KMS-11 (cell line): ENCODE measurements at regions not wholly inside any gene's neighbourhood (a gene's known extent, or its start where the extent isn't known, plus 50 kb on each side); places are given as distances from the start of the nearest gene placed in this dataset.

ENCODE experiments used
- H2AFZ ChIP-seq: fragments of 200-600 bp; sonication (generic); 2 replicates; pipeline ENCODE4 v1.6.1; 2016; ENCODE audit warnings: antibody characterized with exemption, mixed run types, low read depth
- H3K27ac ChIP-seq: fragments of 200-600 bp; sonication (generic); 2 replicates; pipeline ENCODE4 v1.6.1; 2016; ENCODE audit warnings: mild to moderate bottlenecking, mixed run types
- H3K27me3 ChIP-seq: fragments of 200-600 bp; sonication (generic); 2 replicates; pipeline ENCODE4 v1.6.1; 2017; ENCODE audit warnings: mild to moderate bottlenecking, low read depth, mixed run types, moderate library complexity; ENCODE audit not compliant: insufficient read depth
- H3K36me3 ChIP-seq: fragments of 200-600 bp; sonication (generic); 2 replicates; pipeline ENCODE4 v1.6.1; 2017; ENCODE audit warnings: mild to moderate bottlenecking, mixed run types; ENCODE audit not compliant: insufficient read depth
- H3K4me1 ChIP-seq: fragments of 200-600 bp; sonication (generic); 2 replicates; pipeline ENCODE4 v1.6.1; 2016; ENCODE audit warnings: mild to moderate bottlenecking, low read depth, mixed run types; ENCODE audit not compliant: poor library complexity, severe bottlenecking
- H3K4me2 ChIP-seq: fragments of 200-600 bp; sonication (generic); 2 replicates; pipeline ENCODE4 v1.7.0; 2016; ENCODE audit warnings: mild to moderate bottlenecking, mixed run types
- H3K4me3 ChIP-seq: fragments of 200-600 bp; sonication (generic); IDR thresholded peaks from 2 replicates; pipeline ENCODE4 v1.6.1; 2017; ENCODE audit warnings: low read depth, low read length, mixed read lengths; ENCODE audit not compliant: insufficient read depth
- H3K79me2 ChIP-seq: fragments of 200-600 bp; sonication (generic); 2 replicates; pipeline ENCODE4 v1.6.1; 2016; ENCODE audit warnings: low read depth, mixed run types; ENCODE audit not compliant: insufficient read depth
- H3K9ac ChIP-seq: fragments of 200-600 bp; sonication (generic); 2 replicates; pipeline ENCODE4 v1.6.1; 2016; ENCODE audit warnings: mild to moderate bottlenecking, mixed run types
- H4K20me1 ChIP-seq: fragments of 200-600 bp; sonication (generic); 2 replicates; pipeline ENCODE4 v1.6.1; 2016; ENCODE audit warnings: mild to moderate bottlenecking, mixed run types; ENCODE audit not compliant: insufficient read depth
- CTCF ChIP-seq: fragments of 200-600 bp; sonication (generic); conservative IDR thresholded peaks from 2 replicates; pipeline ENCODE4 v1.6.1; 2017; ENCODE audit warnings: low read depth, mild to moderate bottlenecking, antibody characterized with exemption, low read length, moderate library complexity, mixed read lengths

GRCh38 chr3:5458526-5458925 lies 271.0 kb downstream of the EDEM1 start:
- Histone ChIP-seq H3K4me2 (no peak overlapping the region), H2AFZ (no peak overlapping the region), H3K4me1 (no peaks in the 10 kb centered on the region)

GRCh38 chr3:5462086-5462485 lies 274.6 kb downstream of the EDEM1 start:
- Histone ChIP-seq H3K4me1 (no peaks in the 10 kb centered on the region), H3K4me3 (no peak overlapping the region), H4K20me1 (no peaks in the 10 kb centered on the region), H3K27ac (no peak overlapping the region), H3K27me3 (no peaks in the 10 kb centered on the region), H2AFZ (no peak overlapping the region), H3K36me3 (no peaks in the 10 kb centered on the region), H3K79me2 (no peaks in the 10 kb centered on the region), H3K9ac (no peak overlapping the region), H3K4me2 (no peak overlapping the region)
- TF ChIP-seq CTCF = no peak

More at GRCh38 chr3:5458526-5458925, 271.0 kb downstream of the EDEM1 start:
- no peak overlapping the region for H3K27ac ChIP-seq
- H3K27me3 ChIP-seq = no peaks in the 10 kb centered on the region
- TF ChIP-seq CTCF = no peak
- no peak overlapping the region for H3K4me3 ChIP-seq
- no peaks in the 10 kb centered on the region for H3K79me2 ChIP-seq
- H4K20me1 ChIP-seq = no peaks in the 10 kb centered on the region
- no peaks in the 10 kb centered on the region for H3K36me3 ChIP-seq
- no peak overlapping the region for H3K9ac ChIP-seq

GRCh38 chr3:5463991-5464390 lies 276.5 kb downstream of the EDEM1 start:
- Histone ChIP-seq H4K20me1 (no peaks in the 10 kb centered on the region), H3K27ac (no peak overlapping the region), H3K27me3 (no peaks in the 10 kb centered on the region), H3K4me3 (no peak overlapping the region), H3K36me3 (no peaks in the 10 kb centered on the region), H3K4me2 (no peak overlapping the region), H3K9ac (no peak overlapping the region), H2AFZ (no peak overlapping the region), H3K4me1 (no peaks in the 10 kb centered on the region), H3K79me2 (no peaks in the 10 kb centered on the region)
- no peak for TF ChIP-seq CTCF

GRCh38 chr3:5464649-5465048 lies 277.1 kb downstream of the EDEM1 start:
- H3K4me1 ChIP-seq = no peaks in the 10 kb centered on the region
- H2AFZ ChIP-seq = no peak overlapping the region
- no peak overlapping the region for H3K27ac ChIP-seq
- H3K36me3 ChIP-seq = no peaks in the 10 kb centered on the region
- H3K27me3 ChIP-seq = no peaks in the 10 kb centered on the region
- H3K4me2 ChIP-seq = no peak overlapping the region
- H4K20me1 ChIP-seq = no peaks in the 10 kb centered on the region
- no peak overlapping the region for H3K4me3 ChIP-seq
- H3K9ac ChIP-seq = no peak overlapping the region
- TF ChIP-seq CTCF = no peak
- H3K79me2 ChIP-seq = no peaks in the 10 kb centered on the region
